DOHH2 (cell line): ENCODE measurements at regions not wholly inside any gene's neighbourhood (a gene's known extent, or its start where the extent isn't known, plus 50 kb on each side); places are given as distances from the start of the nearest gene placed in this dataset.

ENCODE experiments used
- EZH2phosphoT487 ChIP-seq: fragments of 200-600 bp; sonication (generic); IDR thresholded peaks from 2 replicates; pipeline ENCODE4 v1.6.1; 2017; ENCODE audit warnings: borderline replicate concordance, mild to moderate bottlenecking, antibody characterized with exemption, low read length, moderate library complexity, mixed read lengths
- TF ChIP-seq, protein P1 (sequence below): fragments of 200-600 bp; sonication (generic); IDR thresholded peaks from one replicate; pipeline ENCODE4 v1.5.1; 2014; ENCODE audit warnings: antibody characterized with exemption, mild to moderate bottlenecking, low read depth, low read length; ENCODE audit not compliant: poor library complexity, severe bottlenecking

DNA sequence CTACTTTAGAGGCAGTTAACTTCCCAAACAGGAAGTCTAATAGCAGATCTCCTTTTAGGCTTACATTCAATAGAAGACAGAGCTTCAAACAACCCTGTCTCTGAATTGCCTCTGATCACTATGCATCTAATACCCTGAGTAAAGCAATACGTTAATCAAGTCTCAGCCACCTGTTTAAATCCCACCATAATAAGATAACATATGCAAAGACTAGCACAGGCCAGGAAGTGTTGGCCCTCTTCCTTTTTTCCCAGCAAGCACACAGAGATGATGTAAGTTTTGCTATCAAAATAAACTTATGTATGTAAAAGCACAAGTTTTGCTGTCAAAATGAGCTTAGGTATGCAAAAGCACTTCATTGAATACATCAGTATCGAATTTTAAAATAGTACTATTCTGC is 385.5 kb downstream of the RND3 start:
- TF ChIP-seq, protein P1, sequence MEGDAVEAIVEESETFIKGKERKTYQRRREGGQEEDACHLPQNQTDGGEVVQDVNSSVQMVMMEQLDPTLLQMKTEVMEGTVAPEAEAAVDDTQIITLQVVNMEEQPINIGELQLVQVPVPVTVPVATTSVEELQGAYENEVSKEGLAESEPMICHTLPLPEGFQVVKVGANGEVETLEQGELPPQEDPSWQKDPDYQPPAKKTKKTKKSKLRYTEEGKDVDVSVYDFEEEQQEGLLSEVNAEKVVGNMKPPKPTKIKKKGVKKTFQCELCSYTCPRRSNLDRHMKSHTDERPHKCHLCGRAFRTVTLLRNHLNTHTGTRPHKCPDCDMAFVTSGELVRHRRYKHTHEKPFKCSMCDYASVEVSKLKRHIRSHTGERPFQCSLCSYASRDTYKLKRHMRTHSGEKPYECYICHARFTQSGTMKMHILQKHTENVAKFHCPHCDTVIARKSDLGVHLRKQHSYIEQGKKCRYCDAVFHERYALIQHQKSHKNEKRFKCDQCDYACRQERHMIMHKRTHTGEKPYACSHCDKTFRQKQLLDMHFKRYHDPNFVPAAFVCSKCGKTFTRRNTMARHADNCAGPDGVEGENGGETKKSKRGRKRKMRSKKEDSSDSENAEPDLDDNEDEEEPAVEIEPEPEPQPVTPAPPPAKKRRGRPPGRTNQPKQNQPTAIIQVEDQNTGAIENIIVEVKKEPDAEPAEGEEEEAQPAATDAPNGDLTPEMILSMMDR = no peak
- TF ChIP-seq EZH2phosphoT487 = no peak
